VCaP (cell line): ENCODE measurements at regions not wholly inside any gene's neighbourhood (a gene's known extent, or its start where the extent isn't known, plus 50 kb on each side); places are given as distances from the start of the nearest gene placed in this dataset.

Experiments
- H3K27ac ChIP-seq: fragments of 450-650 bp; 2 replicates; pipeline ENCODE4 v1.5.1; 2017
- TF ChIP-seq, protein P1 (sequence below): fragments of 450-650 bp; conservative IDR thresholded peaks from 2 replicates; pipeline ENCODE4 v1.5.1; 2017; ENCODE audit warnings: mild to moderate bottlenecking, moderate library complexity

GRCh38 chr5:152622628-152623027, 217.5 kb upstream of the NMUR2 start:
- TF ChIP-seq, protein P1, sequence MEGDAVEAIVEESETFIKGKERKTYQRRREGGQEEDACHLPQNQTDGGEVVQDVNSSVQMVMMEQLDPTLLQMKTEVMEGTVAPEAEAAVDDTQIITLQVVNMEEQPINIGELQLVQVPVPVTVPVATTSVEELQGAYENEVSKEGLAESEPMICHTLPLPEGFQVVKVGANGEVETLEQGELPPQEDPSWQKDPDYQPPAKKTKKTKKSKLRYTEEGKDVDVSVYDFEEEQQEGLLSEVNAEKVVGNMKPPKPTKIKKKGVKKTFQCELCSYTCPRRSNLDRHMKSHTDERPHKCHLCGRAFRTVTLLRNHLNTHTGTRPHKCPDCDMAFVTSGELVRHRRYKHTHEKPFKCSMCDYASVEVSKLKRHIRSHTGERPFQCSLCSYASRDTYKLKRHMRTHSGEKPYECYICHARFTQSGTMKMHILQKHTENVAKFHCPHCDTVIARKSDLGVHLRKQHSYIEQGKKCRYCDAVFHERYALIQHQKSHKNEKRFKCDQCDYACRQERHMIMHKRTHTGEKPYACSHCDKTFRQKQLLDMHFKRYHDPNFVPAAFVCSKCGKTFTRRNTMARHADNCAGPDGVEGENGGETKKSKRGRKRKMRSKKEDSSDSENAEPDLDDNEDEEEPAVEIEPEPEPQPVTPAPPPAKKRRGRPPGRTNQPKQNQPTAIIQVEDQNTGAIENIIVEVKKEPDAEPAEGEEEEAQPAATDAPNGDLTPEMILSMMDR = no peak
- H3K27ac ChIP-seq = no peak overlapping the region

- TF ChIP-seq, protein P1 = no peak
- H3K27ac ChIP-seq = no peak overlapping the region
Observed at GRCh38 chr5:152623951-152624350, 218.9 kb upstream of the NMUR2 start.

DNA sequence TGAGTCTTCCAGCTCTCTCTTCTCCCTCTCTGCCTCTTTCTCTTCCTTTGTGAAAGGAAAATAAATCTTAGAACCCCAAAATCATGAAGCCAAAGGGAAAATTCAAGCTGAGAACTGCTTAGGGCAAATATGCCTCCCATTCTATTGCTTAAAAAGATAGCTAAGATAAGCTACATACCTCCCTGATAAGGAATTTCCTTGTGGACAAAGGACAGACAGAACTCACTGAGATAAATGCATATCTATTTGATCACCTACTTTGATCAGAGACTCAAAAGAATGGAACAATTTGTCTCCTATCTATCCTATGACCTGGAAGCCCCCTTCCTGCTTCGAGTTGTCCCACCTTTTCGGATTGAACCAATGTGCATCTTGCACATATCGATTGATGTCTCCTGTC, 220.6 kb upstream of the NMUR2 start:
- TF ChIP-seq, protein P1 = no peak
- H3K27ac ChIP-seq = no peak overlapping the region

DNA sequence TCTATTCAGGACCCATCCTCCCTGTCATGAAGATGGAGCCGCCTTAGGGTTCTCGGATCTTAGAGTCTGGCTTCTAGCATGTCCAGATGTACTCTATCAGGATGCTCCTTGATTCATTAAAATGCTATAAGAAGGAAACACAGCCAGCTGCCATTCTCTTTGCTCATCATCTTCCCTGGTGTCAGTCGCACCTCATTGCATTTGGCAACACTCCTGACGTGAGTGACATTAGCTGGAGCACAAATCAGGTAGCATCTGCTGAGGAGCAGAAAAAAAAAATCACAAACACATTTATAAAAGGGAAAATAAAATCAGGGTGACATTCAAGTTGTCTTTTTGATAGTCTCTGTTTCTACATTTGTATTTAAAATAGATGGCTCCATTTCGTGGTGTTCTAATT, 226.1 kb upstream of the NMUR2 start:
- TF ChIP-seq, protein P1 = no peak
- no peak overlapping the region for H3K27ac ChIP-seq

- TF ChIP-seq, protein P1 = no peak
- no peak overlapping the region for H3K27ac ChIP-seq
Observed at GRCh38 chr5:152632360-152632759, 227.3 kb upstream of the NMUR2 start.

- no peak overlapping the region for H3K27ac ChIP-seq
- TF ChIP-seq, protein P1 = no peak
Observed at GRCh38 chr5:152634586-152634985, 229.5 kb upstream of the NMUR2 start.

GRCh38 chr5:152638996-152639552, 234.0 kb upstream of the NMUR2 start:
- TF ChIP-seq, protein P1 = no peak
- no peak overlapping the region for H3K27ac ChIP-seq
